Stomach (tissue), 4 donors: ENCODE measurements at regions not wholly inside any gene's neighbourhood (a gene's known extent, or its start where the extent isn't known, plus 50 kb on each side); places are given as distances from the start of the nearest gene placed in this dataset.
"Not testable (repeated sequence)": the region's sequence is repeated elsewhere in the genome, so short reads cannot be mapped to it uniquely, and the experiment has no call there.

ENCODE experiments used
- POLR2A ChIP-seq, 4 donors: fragments of 450-650 bp; IDR thresholded peaks; one replicate each; pipeline ENCODE4 v1.6.1; 2016; ENCODE audit warnings: antibody characterized with exemption in 4 of 4, control low read depth in 2 of 4, mild to moderate bottlenecking in 1 of 4, moderate library complexity in 1 of 4
- TF ChIP-seq, protein P1 (sequence below), 7 experiments: fragments of 450-650 bp in 4 of 7; fragments of 200-600 bp in 3 of 7; sonication (generic) in 3 of 7; IDR thresholded peaks; one replicate each; pipeline ENCODE4 v1.5.1; 2016 to 2019; ENCODE audit warnings: antibody characterized with exemption in 7 of 7, control low read depth in 2 of 7, mild to moderate bottlenecking in 1 of 7

DNA sequence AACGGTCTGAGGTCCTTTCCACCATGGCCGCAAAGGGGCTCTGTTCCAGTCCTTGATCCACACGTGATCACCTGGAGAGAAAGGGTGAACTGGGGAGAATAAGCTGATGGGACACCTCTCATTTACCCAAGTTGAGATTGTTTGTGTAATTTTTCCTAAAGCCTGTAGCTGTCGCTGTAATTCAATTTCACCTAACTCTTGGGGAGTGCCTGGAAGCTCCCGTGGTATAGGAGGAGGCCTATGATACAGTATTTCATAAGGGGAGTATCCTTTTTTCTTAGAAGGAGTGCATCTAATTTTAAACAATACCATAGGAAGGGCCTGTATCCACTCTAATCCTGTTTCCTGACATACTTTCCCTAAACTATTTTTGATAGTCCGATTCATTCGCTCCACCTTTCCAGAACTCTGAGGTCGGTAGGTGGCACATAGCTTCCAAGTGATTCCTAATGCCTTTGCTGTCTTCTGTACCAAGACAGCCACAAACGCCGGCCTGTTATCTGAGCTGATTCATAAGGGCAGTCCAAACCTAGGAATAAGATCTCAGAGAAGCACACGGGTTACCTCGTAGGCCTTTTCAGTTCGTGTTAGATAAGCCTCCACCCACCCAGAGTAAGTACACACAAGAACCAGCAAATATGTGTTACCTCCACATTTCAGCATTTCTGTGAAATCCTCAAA lies 78.9 kb upstream of the VEPH1 start:
- TF ChIP-seq POLR2A (IDR thresholded peaks at IDR 0.05) = not testable (repeated sequence)
- TF ChIP-seq, protein P1, sequence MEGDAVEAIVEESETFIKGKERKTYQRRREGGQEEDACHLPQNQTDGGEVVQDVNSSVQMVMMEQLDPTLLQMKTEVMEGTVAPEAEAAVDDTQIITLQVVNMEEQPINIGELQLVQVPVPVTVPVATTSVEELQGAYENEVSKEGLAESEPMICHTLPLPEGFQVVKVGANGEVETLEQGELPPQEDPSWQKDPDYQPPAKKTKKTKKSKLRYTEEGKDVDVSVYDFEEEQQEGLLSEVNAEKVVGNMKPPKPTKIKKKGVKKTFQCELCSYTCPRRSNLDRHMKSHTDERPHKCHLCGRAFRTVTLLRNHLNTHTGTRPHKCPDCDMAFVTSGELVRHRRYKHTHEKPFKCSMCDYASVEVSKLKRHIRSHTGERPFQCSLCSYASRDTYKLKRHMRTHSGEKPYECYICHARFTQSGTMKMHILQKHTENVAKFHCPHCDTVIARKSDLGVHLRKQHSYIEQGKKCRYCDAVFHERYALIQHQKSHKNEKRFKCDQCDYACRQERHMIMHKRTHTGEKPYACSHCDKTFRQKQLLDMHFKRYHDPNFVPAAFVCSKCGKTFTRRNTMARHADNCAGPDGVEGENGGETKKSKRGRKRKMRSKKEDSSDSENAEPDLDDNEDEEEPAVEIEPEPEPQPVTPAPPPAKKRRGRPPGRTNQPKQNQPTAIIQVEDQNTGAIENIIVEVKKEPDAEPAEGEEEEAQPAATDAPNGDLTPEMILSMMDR (IDR thresholded peaks at IDR 0.05) = not testable (repeated sequence)
